PC-9 (cell line): ENCODE measurements at regions not wholly inside any gene's neighbourhood (a gene's known extent, or its start where the extent isn't known, plus 50 kb on each side); places are given as distances from the start of the nearest gene placed in this dataset.

Experiments used
- BruUV-seq: library from RNA; stranded (reverse); fragments of 400-500 nt; replicated peaks from 2 replicates; lab custom pipeline; 2021; lab: Mats Ljungman, UMichigan
- CTCF ChIA-PET: fragments of 300-600 bp; sonication (Branson Sonifier 250); formaldehyde crosslinking; loops from one replicate; lab custom pipeline; 2022; ENCODE audit warnings: antibody characterized with exemption; lab: Charles Lee
- POLR2A ChIA-PET: fragments of 300-600 bp; sonication (Branson Sonifier 250); formaldehyde crosslinking; loops from one replicate; lab custom pipeline; 2022; ENCODE audit warnings: antibody characterized with exemption; ENCODE audit not compliant: unreplicated experiment; lab: Charles Lee
- DNase-seq, 2 experiments: peaks; one replicate each; pipeline versions ENCODE4 v3.0.0 to v3.0.0-alpha.2; 2015 to 2022; ENCODE audit warnings: mixed read lengths in 1 of 2
- H2AFZ ChIP-seq: fragments of 200-600 bp; sonication (generic); 2 replicates; pipeline ENCODE4 v1.8.1; 2017; ENCODE audit warnings: antibody characterized with exemption
- H3F3A ChIP-seq: fragments of 200-600 bp; sonication (generic); 2 replicates; pipeline ENCODE4 v1.8.1; 2017; ENCODE audit warnings: antibody characterized with exemption, mild to moderate bottlenecking, low read depth; ENCODE audit not compliant: insufficient read depth
- H3K27ac ChIP-seq: fragments of 200-600 bp; sonication (generic); 2 replicates; pipeline ENCODE4 v1.6.1; 2016; ENCODE audit warnings: mixed run types
- H3K27me3 ChIP-seq: fragments of 200-600 bp; sonication (generic); 2 replicates; pipeline ENCODE4 v1.6.1; 2016; ENCODE audit warnings: low read depth, mixed run types; ENCODE audit not compliant: insufficient read depth
- H3K36me3 ChIP-seq: fragments of 200-600 bp; sonication (generic); 2 replicates; pipeline ENCODE4 v1.6.1; 2016; ENCODE audit warnings: low read depth, mixed run types
- H3K4me1 ChIP-seq: fragments of 200-600 bp; sonication (generic); replicated peaks from 2 replicates; pipeline ENCODE4 v1.6.1; 2016; ENCODE audit warnings: mixed run types; ENCODE audit not compliant: insufficient read depth
- H3K4me2 ChIP-seq: fragments of 200-600 bp; sonication (generic); 2 replicates; pipeline ENCODE4 v1.6.1; 2017; ENCODE audit warnings: mixed run types
- H3K4me3 ChIP-seq: fragments of 200-600 bp; sonication (generic); 2 replicates; pipeline ENCODE4 v1.6.1; 2016; ENCODE audit warnings: mixed run types
- H3K79me2 ChIP-seq: fragments of 200-600 bp; sonication (generic); 2 replicates; pipeline ENCODE4 v1.6.1; 2017; ENCODE audit warnings: low read depth, mixed run types
- H3K9me2 ChIP-seq: fragments of 200-600 bp; sonication (generic); 2 replicates; pipeline ENCODE4 v1.8.1; 2017; ENCODE audit warnings: mild to moderate bottlenecking; ENCODE audit not compliant: insufficient read depth
- H3K9me3 ChIP-seq: fragments of 200-600 bp; sonication (generic); 2 replicates; pipeline ENCODE4 v1.8.1; 2016; ENCODE audit warnings: low read depth; ENCODE audit not compliant: insufficient read depth
- H4K20me1 ChIP-seq: fragments of 200-600 bp; sonication (generic); 2 replicates; pipeline ENCODE4 v1.8.1; 2017; ENCODE audit not compliant: insufficient read depth
- CTCF ChIP-seq: fragments of 200-600 bp; sonication (generic); conservative IDR thresholded peaks from 2 replicates; pipeline ENCODE4 v1.6.1; 2017; ENCODE audit warnings: mixed run types, antibody characterized with exemption, mild to moderate bottlenecking, moderate library complexity
- EZH2 ChIP-seq: fragments of 200-600 bp; sonication (generic); IDR thresholded peaks from 2 replicates; pipeline ENCODE4 v1.8.0; 2017; ENCODE audit warnings: antibody characterized with exemption, low read depth
- intact Hi-C: fragments of 100-400 bp; cut with micrococcal nuclease; formaldehyde crosslinking; loops from one replicate; pipeline ENCODE4 v1.10.0; 2022; ENCODE audit not compliant: unreplicated experiment

- POLR2A ChIA-PET, result no interaction called here
- no peak overlapping the region for H2AFZ ChIP-seq
- no peak for TF ChIP-seq CTCF
- H3K4me3 ChIP-seq, result no peak overlapping the region
- H3K27ac ChIP-seq, result no peak overlapping the region
- H3K36me3 ChIP-seq, result no peaks in the 10 kb centered on the region
- H3K9me2 ChIP-seq, result no peaks in the 10 kb centered on the region
- H3K79me2 ChIP-seq, result no peaks in the 10 kb centered on the region
- no peak overlapping the region for H3K4me2 ChIP-seq
- CTCF ChIA-PET, result no interaction called here
- H3K4me1 ChIP-seq, result no peaks in the 10 kb centered on the region
- BruUV-seq, result no TSS peak
- H4K20me1 ChIP-seq, result no peaks in the 10 kb centered on the region
- intact Hi-C loops, result no loop called here
- DNase-seq, result no peak
- H3K27me3 ChIP-seq, result peaks cover 89% of the 10 kb centered on the region
- no peaks in the 10 kb centered on the region for H3K9me3 ChIP-seq
- H3F3A ChIP-seq, result no peaks in the 10 kb centered on the region
Measured at GRCh38 chr4:8708401-8709021, 115.9 kb downstream of the CPZ start.

- Histone ChIP-seq H3K27ac (no peak overlapping the region), H3K4me3 (no peak overlapping the region), H3F3A (no peaks in the 10 kb centered on the region), H3K4me1 (no peaks in the 10 kb centered on the region), H3K9me2 (no peaks in the 10 kb centered on the region), H4K20me1 (no peaks in the 10 kb centered on the region), H3K9me3 (no peaks in the 10 kb centered on the region), H3K79me2 (no peaks in the 10 kb centered on the region), H3K27me3 (peaks cover 94% of the 10 kb centered on the region), H2AFZ (no peak overlapping the region), H3K4me2 (no peak overlapping the region), H3K36me3 (no peaks in the 10 kb centered on the region)
- TF ChIP-seq CTCF, result no peak
- no peak for TF ChIP-seq EZH2
- no peak for DNase-seq
- no TSS peak for BruUV-seq
- ChIA-PET CTCF (no interaction called here), POLR2A (no interaction called here)
- intact Hi-C loops, result no loop called here
Measured at GRCh38 chr4:8707045-8707781, 114.6 kb downstream of the CPZ start.

- Histone ChIP-seq H3F3A (no peaks in the 10 kb centered on the region), H3K36me3 (no peaks in the 10 kb centered on the region), H3K9me2 (no peaks in the 10 kb centered on the region), H3K9me3 (no peaks in the 10 kb centered on the region), H3K79me2 (no peaks in the 10 kb centered on the region), H3K27me3 (peaks cover 96% of the 10 kb centered on the region), H3K4me3 (no peak overlapping the region), H4K20me1 (no peaks in the 10 kb centered on the region), H3K27ac (no peak overlapping the region), H3K4me2 (no peak overlapping the region), H2AFZ (no peak overlapping the region), H3K4me1 (no peaks in the 10 kb centered on the region)
- no TSS peak for BruUV-seq
- POLR2A ChIA-PET, result no interaction called here
- CTCF ChIA-PET, result no interaction called here
- TF ChIP-seq CTCF, result no peak
- no peak for TF ChIP-seq EZH2
- DNase-seq, result no peak
- intact Hi-C loops, result no loop called here
Measured at GRCh38 chr4:8706216-8707044, 113.9 kb downstream of the CPZ start.
